HG03342 (cell line): ENCODE measurements at regions not wholly inside any gene's neighbourhood (a gene's known extent, or its start where the extent isn't known, plus 50 kb on each side); places are given as distances from the start of the nearest gene placed in this dataset.
"Not testable (repeated sequence)": the region's sequence is repeated elsewhere in the genome, so short reads cannot be mapped to it uniquely, and the experiment has no call there.

ENCODE experiments used
- ATAC-seq: cut with Tn5 transposase; IDR thresholded peaks from one replicate; pipeline ENCODE4 v1.9.1; 2021; ENCODE audit warnings: mild to moderate bottlenecking, moderate library complexity; ENCODE audit not compliant: unreplicated experiment

DNA sequence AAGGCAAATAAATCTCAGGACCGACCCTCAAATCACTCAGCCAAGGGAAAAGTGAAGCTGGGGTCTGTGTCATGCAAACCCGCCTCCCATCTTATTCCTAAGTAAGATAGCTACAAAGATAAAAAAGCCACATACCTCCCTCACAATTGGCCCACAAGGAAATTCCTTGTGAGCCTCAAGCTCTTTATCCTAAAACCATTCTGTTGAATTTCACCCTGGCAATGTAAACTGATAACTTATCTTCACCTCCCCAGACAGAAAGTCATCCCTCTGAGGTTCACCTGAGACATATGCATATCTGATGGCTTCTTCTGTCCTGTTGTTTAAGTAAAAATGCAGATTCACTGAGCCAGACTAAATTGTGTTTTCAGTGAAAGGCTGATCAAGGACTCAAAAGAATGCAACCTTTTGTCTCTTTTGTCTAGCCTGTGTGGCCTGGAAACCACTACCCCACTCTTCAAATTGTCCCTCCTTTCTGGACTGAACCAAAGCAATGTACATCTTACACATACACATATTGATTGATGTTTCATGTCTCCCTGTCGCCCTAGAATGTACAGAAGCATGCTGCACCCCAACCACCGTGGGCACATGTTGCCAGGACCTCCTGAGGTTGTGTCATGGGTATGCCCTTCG lies 91.3 kb downstream of the MFAP3L start:
- ATAC-seq: no peak

DNA sequence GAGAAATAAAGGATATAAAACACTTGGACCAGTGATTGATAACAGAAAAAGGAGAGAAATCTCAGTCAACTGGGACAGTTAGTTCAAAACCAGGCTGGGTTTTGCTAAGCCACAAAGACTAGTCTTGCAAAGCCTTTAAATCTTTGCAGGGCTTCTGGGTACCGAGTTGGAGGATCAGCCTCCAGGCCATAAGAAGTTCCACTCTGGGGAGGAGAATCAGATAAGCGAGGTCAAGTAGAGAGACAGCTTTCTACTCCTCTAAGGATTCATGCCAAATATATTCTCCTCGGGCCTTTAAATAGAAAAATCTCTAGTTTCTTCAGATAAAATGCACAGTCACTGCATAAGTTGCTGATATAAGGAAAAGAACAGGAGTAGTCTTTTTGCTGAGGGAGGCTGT lies 92.7 kb downstream of the MFAP3L start:
- no peak for ATAC-seq

DNA sequence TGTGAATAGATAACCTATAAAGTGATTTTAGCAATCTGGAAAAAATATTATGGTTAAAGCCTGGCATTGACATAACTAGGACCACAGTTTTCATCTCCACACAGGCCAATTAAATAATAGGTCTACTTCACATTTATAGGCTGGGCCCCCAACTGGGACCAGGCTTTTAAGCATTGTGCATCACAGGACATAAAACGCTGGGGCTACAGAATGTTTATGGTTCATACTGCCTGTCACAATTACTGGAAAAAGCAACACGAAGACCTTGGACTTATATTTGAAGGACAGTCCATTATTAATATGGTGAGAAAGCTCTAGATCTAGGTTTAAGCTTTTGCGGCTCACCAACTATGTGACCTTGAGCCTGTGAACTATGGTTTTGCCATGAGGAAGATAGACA lies 94.2 kb downstream of the MFAP3L start:
- ATAC-seq: no peak

DNA sequence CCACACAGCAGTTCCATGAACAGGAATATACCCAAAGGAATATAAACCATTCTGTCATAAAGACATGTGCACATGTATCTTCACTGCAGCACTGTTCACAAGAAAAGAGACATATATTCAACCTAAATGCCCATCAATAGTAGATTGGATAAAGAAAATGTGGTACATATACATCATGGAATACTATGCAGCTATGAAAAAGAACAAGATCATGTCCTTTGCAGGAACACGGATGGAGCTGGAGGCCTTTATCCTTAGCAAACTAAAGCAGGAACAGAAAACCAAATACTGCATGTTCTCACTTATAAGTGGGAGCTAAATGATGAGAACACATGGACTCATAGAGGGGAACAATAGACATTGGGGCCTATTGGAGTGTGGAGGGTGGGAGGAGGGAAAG lies 95.4 kb downstream of the MFAP3L start:
- ATAC-seq: not testable (repeated sequence)

DNA sequence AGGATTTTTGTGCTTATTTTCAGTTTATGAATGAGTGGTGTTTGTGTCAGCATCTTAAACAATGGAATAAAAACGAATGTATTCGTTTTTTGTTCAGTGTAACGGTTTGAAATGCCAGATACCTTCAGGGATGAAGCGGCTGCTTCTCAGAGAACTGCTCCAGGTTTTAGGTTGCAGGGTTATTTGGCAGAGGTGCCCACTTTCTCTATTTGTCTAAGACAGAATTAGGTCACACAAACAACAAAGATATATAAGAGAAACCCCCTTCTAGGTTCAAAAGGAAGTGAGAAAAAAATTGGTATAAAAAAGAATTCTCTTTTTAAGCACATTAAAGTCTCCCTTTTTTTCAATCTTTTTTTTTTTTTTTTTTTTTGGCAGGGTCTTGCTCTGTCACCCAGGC lies 98.9 kb downstream of the MFAP3L start:
- no peak for ATAC-seq

DNA sequence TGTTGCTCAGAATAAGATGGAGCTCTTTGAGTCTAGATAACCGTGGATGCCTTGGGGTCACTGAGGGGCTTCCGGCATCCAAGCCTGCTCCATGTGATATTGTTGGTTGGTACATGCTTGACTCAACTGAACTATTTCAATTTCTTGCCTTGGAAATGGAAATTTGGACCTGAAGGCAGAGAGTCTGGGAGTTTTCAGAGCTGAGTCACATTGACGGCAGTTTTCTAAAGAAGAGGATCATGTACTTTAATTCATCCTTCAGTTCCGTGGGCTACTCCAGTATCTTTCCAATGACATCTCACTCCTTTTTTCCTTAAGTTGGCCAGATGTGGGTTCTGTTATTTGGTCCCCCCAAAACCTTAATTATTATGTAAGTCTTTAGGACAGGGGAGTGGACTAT lies 100.5 kb downstream of the MFAP3L start:
- ATAC-seq: no peak

DNA sequence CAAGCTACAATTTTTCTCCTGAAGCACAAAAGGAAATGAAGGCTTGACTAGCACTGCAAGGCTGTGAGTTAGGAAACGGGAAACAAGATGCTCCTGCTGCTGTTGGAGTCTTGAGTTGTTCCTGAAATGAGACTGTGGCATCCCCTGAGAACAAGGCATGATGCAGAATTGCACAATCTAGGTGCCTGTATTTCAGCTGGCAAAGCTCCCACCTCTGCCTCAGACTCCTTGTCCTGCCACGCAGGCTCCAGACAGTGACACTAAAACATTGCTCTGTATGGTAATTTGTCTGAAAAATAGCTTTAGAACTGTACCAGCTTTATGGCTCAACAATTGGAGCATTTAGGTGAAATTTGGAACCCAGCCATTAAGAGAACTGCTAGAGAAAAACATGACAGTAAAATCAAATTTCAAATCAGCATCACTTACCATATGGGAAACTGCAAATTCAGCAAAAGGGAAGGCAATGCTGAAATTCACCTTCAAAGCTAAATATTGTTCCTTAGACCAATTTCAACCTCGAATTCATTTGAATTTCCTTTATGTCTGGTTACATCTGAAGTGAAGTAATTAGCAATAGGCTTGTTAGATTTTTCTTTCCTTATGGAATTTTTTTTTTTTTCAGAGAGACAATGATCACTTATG lies 103.4 kb downstream of the MFAP3L start:
- no peak for ATAC-seq

DNA sequence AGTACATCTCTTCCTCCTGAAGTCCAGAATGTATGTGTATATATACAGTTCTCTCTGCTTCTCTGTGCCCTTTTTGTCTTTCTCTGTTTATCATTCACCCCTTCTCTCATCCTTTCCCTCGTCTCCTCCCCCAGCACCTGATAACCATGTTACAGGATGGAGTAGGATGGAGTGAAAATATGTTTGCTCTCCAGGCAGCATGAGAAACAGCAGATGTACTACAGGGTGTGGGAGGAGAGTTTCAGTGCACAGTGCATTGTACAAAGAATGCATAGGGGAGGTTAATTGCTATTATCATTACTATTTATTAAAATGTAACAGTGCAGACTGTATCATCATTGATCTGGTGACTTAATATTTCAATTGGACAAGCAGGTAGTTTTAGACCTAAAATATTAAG lies 104.5 kb downstream of the MFAP3L start:
- no peak for ATAC-seq

DNA sequence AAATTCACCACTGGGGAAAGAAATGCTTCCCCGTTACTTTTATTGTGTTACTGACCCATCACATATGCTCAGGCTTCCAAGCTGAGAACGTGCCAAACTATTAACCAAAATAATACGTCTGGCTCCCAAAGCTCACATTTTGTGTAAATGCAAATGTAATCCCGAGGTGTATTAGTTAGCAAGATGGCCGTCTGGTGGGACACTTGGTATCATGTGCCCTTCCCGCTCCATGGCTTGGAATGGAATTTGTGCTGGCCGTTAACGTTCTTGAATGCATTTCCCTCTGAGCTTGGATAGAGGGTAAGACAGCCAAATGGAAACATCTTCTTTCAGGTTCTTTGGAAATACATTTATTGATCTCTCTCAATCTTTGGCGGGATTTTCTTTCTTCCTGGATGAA lies 105.0 kb downstream of the MFAP3L start:
- ATAC-seq: no peak

DNA sequence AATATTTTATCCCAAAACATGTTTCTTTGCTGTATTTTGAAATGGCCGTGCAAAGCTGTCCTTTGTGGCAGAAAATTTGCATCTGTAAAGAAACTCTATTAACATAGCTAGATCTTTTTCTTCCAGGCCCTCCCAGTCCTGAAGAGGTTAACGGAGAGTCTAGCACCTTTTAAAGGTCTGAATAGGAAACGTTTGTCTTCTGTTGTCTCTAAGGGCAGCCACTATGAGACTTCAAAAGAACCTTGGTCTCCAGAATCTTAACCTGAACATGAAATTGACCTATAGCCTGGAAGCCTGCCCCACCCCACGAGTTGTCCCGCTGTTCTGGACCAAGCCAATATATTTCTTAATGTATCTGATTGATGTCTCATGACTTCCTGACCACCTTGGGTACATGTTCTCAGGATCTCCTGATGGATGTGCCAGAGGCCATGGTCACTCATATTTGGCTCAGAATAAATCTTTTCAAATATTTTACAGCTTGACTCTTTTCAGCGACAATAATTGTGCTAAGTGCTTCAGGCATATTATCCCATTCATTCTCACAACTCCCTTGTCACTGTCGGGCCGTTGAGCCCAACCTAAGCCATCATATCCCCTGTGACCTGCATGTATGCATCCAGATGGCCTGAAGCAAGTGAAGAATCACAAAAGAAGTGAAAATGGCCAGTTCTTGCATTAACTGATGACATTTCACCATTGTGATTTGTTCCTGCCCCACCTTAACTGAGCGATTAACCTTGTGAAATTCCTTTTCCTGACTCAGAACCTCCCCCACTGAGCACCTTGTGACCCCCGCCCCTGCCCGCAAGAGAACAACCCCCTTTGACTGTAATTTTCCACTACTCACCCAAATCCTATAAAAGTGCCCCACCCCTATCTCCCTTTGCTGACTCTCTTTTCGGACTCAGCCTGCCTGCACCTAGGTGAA lies 106.7 kb downstream of the MFAP3L start:
- not testable (repeated sequence) for ATAC-seq

DNA sequence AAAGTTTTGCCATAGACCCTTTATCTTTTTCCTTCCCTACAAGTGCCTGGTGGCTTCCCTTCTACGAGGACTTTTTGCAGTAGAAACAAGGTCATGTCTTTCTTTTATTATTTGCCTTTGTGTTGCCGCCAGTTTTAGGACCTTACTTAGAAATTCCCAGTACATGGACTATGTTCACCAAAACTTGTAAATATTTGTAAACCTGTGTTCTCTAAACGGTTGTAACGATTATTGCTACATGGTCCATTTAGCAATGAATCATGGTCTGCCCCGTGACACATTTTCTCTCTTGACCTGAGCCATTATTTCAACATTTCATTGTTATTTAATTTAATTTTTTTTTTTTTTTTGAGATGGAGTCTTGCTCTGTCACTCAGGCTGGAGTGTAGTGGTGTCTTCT lies 110.7 kb downstream of the MFAP3L start:
- ATAC-seq: no peak

DNA sequence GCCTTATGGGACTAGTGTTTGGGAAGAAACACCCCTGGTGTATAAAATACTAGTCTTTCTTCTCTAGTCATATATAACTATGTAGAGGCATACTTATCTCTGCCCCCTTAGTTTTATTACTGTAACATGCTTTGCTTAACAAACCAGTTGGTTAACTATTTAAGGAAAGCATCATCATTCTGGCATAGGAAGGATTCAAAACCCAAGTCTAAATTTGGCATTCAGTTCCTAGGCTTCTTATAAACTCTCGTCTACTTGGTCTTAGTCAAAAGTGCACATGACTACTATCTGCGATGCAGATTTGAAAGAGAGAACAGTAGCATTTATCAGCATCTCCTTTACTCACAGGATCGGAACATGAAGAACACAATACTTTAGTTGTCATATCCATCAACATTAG lies 111.3 kb downstream of the MFAP3L start:
- ATAC-seq: no peak

DNA sequence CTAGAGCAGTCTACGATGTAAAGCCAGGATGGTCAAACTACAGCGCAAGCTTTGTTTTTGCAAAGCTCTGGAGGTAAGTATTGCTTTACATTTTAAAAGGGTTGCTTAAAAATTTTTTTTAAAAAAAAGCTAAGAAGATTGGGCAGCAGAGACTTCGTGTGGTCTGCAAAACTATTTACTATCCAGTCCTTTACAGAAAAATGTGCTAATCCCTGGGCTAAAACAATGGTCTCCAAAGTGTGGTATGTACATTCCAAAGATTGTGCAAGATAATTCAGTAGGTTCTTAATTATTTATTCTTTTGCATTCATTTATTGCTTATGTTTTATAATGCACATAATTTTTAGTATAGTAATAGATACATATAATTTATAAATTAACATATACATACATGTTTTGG lies 113.2 kb downstream of the MFAP3L start:
- ATAC-seq: no peak

DNA sequence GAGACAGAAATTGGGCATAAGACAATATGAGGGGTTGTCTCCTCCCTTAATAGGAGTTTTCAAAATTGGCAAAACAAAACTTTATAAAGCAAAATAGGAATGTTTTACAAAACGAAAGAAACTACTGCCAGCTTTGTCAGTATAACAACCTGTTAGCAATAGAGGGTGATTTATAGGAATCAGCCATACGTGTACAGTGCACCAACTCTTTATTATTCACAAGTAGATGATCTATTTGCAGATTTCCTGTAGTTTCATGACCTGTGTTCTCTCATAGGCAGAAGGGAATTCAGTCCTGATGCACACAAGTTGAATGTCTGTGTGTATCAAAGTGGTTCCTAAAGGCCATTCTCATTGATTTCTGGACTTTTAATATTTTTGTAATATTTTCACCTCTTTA lies 116.3 kb downstream of the MFAP3L start:
- ATAC-seq: no peak

DNA sequence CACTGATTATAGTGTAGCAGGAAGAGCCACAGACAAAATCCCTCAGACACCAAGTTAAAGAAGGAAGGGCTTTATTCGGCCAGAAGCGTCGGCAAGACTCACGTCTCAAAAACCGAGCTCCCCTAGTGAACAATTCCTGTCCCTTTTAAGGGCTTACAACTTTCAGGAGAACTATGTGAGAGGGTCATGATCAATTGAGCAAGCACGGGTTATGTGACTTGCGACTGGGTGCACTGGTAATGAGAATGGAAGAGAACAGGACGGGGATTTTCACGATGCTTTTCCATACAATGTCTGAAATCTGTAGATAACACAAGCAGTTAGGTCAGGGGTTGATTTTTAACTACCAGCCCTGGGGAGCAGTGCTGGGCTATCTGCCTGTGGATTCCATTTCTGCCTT lies 116.7 kb downstream of the MFAP3L start:
- no peak for ATAC-seq

DNA sequence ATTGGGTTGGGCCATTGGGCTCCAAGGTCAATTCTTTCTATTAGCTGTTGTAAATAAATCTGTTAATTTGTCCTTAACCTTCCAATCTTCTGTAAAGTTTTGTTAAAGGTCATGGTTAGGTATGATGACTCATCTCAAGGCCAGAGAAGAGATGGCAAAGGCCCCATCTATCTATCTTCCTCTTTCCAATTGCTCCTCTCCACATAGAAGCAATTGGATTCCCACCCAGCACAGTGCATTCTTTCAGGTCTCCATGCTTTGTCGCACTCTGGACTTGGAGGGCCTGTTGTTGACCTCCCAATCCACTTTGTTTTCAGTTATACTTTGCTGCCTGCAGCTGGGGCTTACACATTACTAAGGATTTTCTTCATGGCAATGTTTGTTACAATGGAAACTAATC lies 118.5 kb downstream of the MFAP3L start:
- no peak for ATAC-seq

DNA sequence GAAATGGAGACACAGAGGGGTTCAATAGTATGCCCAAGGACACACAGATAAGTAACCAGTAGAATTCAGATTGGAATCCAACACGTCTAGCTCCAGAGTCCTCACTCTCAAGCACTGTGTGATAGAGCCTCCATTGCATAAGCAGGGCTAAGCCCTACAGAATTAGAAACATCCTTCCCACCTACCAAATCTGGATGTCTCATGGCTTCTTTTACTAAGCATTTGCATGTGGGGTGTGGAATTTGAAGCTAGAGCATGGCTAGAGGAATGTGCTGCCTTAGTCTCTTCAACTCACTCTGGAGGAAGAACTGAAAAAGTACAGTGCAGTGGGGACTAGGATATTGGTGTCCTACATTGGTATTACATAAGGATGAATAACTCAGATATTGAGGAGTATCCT lies 119.4 kb downstream of the MFAP3L start:
- ATAC-seq: no peak

DNA sequence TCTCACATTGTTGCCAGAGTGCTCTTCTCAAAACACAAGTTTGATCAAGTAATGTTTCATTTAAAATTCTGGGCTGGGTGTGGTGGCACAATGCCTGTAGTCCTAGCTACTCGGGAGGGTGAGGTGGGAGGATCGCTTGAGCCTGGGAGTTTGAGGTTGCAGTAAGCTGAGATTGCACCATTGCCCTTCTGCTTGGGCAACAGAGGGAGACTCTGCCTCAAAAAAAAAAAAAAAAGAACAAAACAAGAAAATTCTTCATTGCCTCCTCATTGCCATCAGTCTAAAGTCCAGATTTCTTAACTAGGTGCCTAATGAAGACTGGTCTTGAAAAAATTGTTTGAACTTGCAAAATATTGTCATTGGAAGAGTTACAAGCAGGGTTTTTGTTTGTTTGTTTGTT lies 120.1 kb downstream of the MFAP3L start:
- ATAC-seq: no peak

DNA sequence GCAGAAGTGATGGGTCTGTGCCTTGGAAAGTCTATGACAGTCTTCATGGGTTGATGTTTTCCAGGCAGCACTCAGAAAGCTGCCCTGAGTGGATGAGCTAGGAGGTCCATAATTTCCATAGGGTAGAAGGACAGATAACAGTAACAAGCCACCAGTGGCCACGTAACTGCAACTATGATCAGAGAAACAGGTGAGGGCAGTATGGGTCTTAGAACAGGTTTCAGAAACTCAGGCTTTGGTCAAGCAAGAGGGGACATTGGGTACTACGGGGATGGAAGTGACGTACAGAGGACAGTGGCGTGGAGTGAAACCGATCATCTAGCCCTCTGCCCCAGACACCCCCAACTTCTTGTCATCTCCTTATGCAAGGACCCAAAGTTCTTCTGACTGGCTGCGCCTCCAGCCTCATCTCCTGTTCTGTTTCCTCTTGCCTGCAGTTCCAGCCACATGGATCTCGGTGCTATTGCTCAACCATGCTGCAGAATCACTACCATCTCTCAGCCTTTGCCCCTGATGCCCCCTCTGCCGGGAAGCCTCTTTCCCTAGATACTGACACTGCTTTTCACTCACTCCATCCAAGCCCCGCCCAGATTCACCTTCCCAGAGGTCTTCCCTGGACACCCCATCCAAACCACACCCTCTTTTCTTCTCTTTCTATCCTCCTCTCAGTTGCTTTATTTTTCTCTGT lies 123.4 kb downstream of the MFAP3L start:
- no peak for ATAC-seq

DNA sequence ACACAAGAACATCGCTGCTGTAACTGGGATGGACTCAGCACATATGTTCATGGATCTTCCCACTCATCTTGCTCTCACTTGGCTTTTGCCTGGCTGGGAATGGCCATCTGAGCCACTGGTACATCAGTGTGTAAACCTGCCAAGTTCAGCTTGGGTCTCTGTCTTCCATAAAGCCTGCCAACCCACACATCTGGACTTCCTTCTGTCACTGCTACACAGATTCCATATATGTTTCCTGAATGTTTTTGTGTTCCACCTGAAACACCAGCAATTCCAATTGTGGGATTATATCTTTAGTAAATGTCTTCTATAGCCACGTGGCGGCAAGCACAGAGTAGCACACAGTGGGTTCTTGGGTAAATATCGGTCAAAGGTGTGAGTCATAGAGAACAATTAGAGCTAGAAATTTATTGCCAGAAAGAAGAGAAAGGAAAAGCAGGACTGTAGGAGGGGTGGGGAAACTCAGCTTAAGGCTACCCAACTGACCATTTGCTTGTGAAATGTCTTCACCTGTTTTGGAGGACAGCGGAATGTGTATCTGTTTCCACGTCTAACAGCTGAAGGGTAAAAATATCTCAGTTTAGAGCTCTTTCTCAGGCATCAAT lies 125.9 kb downstream of the MFAP3L start:
- ATAC-seq: no peak

DNA sequence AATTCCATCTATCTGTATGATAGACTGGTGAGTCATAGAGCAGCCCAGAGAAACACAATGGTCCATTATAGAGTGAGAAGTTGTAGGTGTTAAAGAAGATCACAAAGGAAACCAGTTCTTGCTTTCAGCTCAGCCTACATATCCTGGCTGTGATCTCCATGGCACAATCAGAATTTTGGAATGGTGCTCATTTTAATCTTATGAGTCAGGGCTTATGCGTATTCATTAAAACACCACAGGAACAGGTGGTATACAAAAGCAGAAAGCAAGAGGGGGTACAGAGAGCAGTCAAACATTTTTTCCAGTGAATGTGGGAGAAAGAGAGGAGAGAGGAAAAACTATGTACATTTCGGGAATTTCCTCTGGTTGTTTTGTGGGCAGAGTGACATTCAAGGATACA lies 126.9 kb downstream of the MFAP3L start:
- ATAC-seq: no peak
